ENCODE measurements at regions not wholly inside any gene's neighbourhood (a gene's known extent, or its start where the extent isn't known, plus 50 kb on each side); places are given as distances from the start of the nearest gene placed in this dataset.

DNA sequence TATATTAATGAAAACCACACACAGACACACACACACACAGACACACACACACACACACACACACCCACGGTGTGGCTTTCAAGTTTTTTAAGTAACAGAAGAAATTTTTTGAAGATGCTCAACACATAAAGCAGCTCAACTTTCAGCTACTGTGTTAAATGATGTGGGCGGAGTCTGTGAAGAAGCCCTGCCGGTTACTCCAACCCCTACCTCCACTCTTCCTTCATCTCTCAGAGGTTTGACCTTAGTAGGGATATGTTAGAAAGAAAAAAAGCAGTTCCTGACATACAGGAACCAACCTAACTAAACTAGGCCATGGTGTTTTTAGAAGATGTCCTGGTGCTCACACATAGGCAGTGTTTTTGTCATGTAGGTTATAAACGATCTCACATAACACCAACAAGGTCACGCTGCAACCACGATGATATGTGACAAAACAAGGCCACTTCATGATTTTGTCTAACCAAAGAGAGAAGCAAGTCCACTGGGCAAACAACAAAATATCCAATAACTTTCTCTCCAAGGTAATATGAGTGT is 112.8 kb downstream of the EMB start:
- TF ChIP-seq, protein P1, sequence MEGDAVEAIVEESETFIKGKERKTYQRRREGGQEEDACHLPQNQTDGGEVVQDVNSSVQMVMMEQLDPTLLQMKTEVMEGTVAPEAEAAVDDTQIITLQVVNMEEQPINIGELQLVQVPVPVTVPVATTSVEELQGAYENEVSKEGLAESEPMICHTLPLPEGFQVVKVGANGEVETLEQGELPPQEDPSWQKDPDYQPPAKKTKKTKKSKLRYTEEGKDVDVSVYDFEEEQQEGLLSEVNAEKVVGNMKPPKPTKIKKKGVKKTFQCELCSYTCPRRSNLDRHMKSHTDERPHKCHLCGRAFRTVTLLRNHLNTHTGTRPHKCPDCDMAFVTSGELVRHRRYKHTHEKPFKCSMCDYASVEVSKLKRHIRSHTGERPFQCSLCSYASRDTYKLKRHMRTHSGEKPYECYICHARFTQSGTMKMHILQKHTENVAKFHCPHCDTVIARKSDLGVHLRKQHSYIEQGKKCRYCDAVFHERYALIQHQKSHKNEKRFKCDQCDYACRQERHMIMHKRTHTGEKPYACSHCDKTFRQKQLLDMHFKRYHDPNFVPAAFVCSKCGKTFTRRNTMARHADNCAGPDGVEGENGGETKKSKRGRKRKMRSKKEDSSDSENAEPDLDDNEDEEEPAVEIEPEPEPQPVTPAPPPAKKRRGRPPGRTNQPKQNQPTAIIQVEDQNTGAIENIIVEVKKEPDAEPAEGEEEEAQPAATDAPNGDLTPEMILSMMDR (IDR thresholded peaks at IDR 0.05): no peak
- no peak for TF ChIP-seq POLR2A (IDR thresholded peaks at IDR 0.05)
